Panc1 (cell line): ENCODE measurements at regions not wholly inside any gene's neighbourhood (a gene's known extent, or its start where the extent isn't known, plus 50 kb on each side); places are given as distances from the start of the nearest gene placed in this dataset.

Experiments used
- CTCF ChIP-seq: fragments of 450-650 bp; IDR thresholded peaks from 2 replicates; pipeline ENCODE4 v1.5.1; 2017; ENCODE audit warnings: mild to moderate bottlenecking
- POLR2AphosphoS5 ChIP-seq: IDR thresholded peaks from 2 replicates; pipeline ENCODE4 v1.6.1; 2012; ENCODE audit warnings: mild to moderate bottlenecking, low read depth, low read length, moderate library complexity
- REST ChIP-seq, 2 experiments: IDR thresholded peaks; 2 replicates each; pipeline ENCODE4 v1.6.1; 2011 to 2012; ENCODE audit warnings: low read depth in 2 of 2, control low read depth in 1 of 2, low read length in 1 of 2, mild to moderate bottlenecking in 1 of 2, moderate library complexity in 1 of 2; ENCODE audit not compliant: insufficient read depth in 1 of 2
- SIN3A ChIP-seq: IDR thresholded peaks from 2 replicates; pipeline ENCODE4 v1.6.1; 2012; ENCODE audit warnings: low read depth, mild to moderate bottlenecking, low read length, moderate library complexity, borderline replicate concordance; ENCODE audit not compliant: insufficient read depth

- TF ChIP-seq CTCF (no peak), POLR2AphosphoS5 (no peak), REST (IDR thresholded peaks at IDR 0.05; ENCODE audit: insufficient read depth in 1 of 2, low read depth in 2 of 2, low read length in 1 of 2) (no peak), SIN3A (no peak)
Measured at GRCh38 chr4:3629665-3630064, 97.4 kb upstream of the LRPAP1 start.
